ENCODE measurements at regions not wholly inside any gene's neighbourhood (a gene's known extent, or its start where the extent isn't known, plus 50 kb on each side); places are given as distances from the start of the nearest gene placed in this dataset.

- no peak for TF ChIP-seq CTCF (IDR thresholded peaks at IDR 0.05)
- no peak for TF ChIP-seq POLR2A (IDR thresholded peaks at IDR 0.05)
Observed at GRCh38 chr19:34577056-34577455, 95.5 kb downstream of the WTIP start.

All from right lobe of liver (tissue), 4 donors.